BE2C (cell line): ENCODE measurements at regions not wholly inside any gene's neighbourhood (a gene's known extent, or its start where the extent isn't known, plus 50 kb on each side); places are given as distances from the start of the nearest gene placed in this dataset.

Experiments used
- DNase-seq: peaks from one replicate; pipeline ENCODE4 v3.0.0-alpha.2; 2020
- H3K27me3 ChIP-seq: fragments of 250-450 bp; sonication (Bioruptor Pico); 2 replicates; pipeline ENCODE4 v1.5.1; 2020; ENCODE audit warnings: mild to moderate bottlenecking
- H3K36me3 ChIP-seq: fragments of 250-450 bp; sonication (Bioruptor Pico); 2 replicates; pipeline ENCODE4 v1.5.1; 2020; ENCODE audit warnings: mild to moderate bottlenecking
- H3K4me1 ChIP-seq: fragments of 250-450 bp; sonication (Bioruptor Pico); 2 replicates; pipeline ENCODE4 v1.5.1; 2020
- H3K4me3 ChIP-seq: 2 replicates; pipeline ENCODE4 v1.5.1; 2011; ENCODE audit warnings: low read depth, low read length
- H3K9me3 ChIP-seq: fragments of 250-450 bp; sonication (Bioruptor Pico); 2 replicates; pipeline ENCODE4 v1.5.1; 2020
- TF ChIP-seq, protein P1 (sequence below): IDR thresholded peaks from 2 replicates; pipeline ENCODE4 v1.5.1; 2012; ENCODE audit warnings: mild to moderate bottlenecking, low read depth, low read length

DNA sequence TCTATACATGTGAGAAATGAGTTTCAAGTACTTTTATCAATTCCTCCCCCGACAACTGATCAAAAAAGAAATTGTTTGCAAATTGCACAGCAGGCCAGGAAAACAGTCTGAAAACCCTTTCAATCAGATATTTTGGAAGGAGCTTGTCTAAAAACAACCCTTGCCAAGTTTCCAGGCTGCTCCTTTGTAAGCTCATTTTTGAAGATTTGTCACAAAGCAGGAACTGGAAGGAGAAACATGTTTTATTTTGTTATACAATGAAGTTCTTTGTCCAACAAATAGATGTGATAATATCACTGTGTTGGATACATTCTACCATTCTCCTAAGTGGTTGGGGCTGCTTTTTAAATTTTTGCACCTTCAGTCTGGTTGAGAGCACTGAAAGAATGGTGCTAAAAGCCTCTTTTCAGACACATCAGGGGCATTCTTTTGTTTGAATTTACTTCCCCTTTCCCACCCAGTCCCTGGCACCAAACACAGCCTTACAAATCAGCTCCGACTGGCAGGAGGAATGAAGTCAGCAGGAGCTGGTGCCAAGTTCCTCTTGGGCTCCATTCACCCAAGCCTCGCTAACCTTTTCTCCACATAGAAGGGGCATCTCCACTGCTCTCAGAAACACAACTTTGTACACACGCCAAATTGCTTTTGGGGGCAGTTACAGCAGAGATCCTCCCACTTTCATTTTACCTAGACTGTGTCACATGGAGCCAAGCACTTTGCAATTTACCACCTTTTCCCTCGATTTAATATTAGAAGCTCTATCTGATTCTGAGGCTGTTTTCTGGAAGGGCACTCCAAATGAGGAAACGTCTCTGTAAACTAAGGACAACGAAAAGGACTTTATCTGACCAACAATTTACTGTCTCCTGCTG lies 88.0 kb downstream of the C1D start:
- Histone ChIP-seq H3K4me1 (no peaks in the 10 kb centered on the region), H3K36me3 (no peaks in the 10 kb centered on the region), H3K4me3 (no peak overlapping the region), H3K27me3 (no peaks in the 10 kb centered on the region), H3K9me3 (no peaks in the 10 kb centered on the region)
- DNase-seq = no peak
- TF ChIP-seq, protein P1, sequence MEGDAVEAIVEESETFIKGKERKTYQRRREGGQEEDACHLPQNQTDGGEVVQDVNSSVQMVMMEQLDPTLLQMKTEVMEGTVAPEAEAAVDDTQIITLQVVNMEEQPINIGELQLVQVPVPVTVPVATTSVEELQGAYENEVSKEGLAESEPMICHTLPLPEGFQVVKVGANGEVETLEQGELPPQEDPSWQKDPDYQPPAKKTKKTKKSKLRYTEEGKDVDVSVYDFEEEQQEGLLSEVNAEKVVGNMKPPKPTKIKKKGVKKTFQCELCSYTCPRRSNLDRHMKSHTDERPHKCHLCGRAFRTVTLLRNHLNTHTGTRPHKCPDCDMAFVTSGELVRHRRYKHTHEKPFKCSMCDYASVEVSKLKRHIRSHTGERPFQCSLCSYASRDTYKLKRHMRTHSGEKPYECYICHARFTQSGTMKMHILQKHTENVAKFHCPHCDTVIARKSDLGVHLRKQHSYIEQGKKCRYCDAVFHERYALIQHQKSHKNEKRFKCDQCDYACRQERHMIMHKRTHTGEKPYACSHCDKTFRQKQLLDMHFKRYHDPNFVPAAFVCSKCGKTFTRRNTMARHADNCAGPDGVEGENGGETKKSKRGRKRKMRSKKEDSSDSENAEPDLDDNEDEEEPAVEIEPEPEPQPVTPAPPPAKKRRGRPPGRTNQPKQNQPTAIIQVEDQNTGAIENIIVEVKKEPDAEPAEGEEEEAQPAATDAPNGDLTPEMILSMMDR = no peak

DNA sequence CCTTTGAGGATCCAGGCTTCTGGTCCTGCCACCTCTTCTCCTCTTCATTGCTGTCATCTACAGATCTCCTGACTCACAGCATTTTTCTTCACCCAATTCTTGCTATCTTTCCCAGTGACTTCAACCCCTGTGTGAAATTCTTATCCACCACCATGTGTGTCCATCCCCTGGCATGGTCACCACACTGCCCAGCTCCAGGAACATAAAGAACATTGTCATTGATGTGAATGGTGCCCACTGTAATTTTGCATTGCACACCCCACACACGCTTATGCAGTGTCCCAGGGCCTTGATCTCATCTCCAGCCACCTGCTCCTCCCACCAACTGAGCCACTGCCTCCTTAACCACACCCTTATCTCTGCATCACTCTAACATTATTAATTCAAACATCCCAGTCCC lies 85.3 kb downstream of the C1D start:
- TF ChIP-seq, protein P1 = no peak
- Histone ChIP-seq H3K27me3 (no peaks in the 10 kb centered on the region), H3K4me1 (no peaks in the 10 kb centered on the region), H3K36me3 (no peaks in the 10 kb centered on the region), H3K9me3 (no peaks in the 10 kb centered on the region), H3K4me3 (no peak overlapping the region)
- DNase-seq = no peak

DNA sequence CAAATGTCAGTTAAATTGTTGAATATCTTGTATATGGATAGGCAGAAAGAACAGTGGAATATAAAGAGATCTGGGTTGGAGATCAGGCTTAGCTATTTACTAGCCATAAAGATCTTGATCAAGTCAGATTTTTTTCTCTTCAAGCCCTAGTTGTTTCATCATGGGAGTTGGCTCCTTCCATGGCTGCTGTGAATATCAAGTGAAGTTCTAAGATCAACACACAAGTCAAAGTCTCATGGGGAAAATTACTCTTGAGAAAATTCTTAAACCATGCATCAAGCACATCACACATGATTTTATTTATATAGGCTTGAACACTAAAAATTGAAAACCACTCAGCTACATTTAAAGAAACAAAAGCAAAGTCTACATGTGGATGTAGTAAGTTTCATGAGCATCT lies 79.8 kb downstream of the C1D start:
- TF ChIP-seq, protein P1 = no peak

DNA sequence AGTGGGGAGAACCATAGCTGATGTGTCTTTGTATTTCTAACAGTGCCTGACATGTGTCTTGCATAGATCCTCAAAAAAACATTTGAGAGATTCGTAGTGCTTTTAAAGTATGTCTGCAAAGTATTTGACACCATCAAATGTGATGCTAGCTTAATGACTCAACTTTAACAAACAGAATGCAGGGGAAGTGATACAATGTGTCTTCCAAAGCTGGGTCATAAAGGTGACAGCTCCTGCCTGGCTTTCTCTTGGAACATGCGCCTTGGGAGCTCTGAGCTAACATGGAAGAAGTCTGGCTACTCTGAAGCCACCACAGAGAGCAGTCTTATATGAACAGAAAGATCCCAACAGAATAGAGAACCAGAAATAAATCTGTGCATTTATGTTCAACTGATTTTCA lies 78.2 kb downstream of the C1D start:
- no peaks in the 10 kb centered on the region for H3K9me3 ChIP-seq
- no peaks in the 10 kb centered on the region for H3K27me3 ChIP-seq
- TF ChIP-seq, protein P1 = no peak
- DNase-seq = no peak
- H3K4me1 ChIP-seq = no peaks in the 10 kb centered on the region
- no peak overlapping the region for H3K4me3 ChIP-seq
- no peaks in the 10 kb centered on the region for H3K36me3 ChIP-seq

More for the DNA sequence above, 79.8 kb downstream of the C1D start:
- no peaks in the 10 kb centered on the region for H3K27me3 ChIP-seq
- H3K36me3 ChIP-seq = no peaks in the 10 kb centered on the region
- H3K9me3 ChIP-seq = no peaks in the 10 kb centered on the region
- no peak for DNase-seq
- H3K4me1 ChIP-seq = no peaks in the 10 kb centered on the region
- H3K4me3 ChIP-seq = no peak overlapping the region

DNA sequence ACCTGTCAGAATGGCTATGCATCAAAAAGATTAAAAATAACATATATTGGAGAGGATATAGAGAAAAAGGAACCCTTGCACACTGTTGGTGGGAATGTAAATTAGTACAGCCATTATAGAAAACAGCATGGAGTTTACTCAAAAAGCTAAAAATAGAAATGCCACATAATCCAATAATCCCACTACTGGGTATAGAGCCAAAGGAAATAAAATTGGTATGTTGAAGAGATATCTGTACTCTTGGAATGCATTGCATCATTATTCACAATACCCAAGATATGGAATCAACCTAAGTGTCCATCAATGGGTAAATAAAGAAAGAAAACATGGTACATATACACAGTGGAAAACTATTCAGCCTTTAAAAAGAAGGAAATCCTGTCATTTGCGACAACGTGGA lies 77.2 kb downstream of the C1D start:
- no peaks in the 10 kb centered on the region for H3K4me1 ChIP-seq
- H3K36me3 ChIP-seq = no peaks in the 10 kb centered on the region
- H3K27me3 ChIP-seq = no peaks in the 10 kb centered on the region
- TF ChIP-seq, protein P1 = no peak
- no peak overlapping the region for H3K4me3 ChIP-seq
- no peaks in the 10 kb centered on the region for H3K9me3 ChIP-seq
- no peak for DNase-seq

DNA sequence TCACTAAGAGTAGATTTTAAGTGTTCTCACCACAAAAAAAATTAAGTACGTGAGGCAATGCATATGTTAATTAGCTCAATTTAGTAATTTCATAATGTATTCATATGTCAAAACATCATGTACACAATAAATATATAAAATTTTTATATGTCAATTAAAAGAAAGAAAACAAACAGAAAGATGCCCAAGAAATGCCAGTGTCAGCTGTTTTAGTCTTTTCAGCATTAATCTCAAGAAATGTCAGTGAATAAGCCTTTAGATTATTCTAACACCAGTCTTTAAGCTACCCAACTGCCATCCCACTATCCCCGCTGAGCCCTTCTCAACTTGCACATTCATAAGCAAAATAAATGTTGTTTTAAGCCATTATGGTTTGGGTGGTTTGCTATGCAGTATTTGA lies 76.5 kb downstream of the C1D start:
- Histone ChIP-seq H3K27me3 (no peaks in the 10 kb centered on the region), H3K36me3 (no peaks in the 10 kb centered on the region), H3K4me1 (no peaks in the 10 kb centered on the region), H3K4me3 (no peak overlapping the region), H3K9me3 (no peaks in the 10 kb centered on the region)
- TF ChIP-seq, protein P1 = no peak
- DNase-seq = no peak
